ENCODE measurements at regions not wholly inside any gene's neighbourhood (a gene's known extent, or its start where the extent isn't known, plus 50 kb on each side); places are given as distances from the start of the nearest gene placed in this dataset.

DNA sequence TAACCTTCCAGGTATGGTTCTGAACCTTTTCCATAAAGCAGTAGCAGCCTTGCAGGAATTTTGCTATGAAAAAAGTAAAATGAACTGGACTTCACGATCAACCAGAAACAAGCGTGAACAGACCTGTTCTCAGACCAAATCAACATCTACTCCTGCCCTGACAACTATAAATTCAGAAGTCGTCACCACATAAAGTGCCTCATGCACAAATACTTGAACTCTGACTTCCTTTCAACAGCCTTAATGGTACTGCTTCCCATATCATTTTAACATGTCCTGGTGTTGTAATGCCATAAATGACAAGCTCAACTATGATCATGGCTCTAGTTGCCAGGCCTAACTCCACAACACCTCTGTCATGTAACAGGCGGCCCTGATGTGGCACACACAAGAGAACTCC, 262.4 kb downstream of the MTX2 start:
- Histone ChIP-seq H3K4me2 (ENCODE audit: low read depth, low read length) (no peak overlapping the region), H3K79me2 (ENCODE audit: insufficient read depth, low read length) (no peaks in the 10 kb centered on the region), H3K9me3 (ENCODE audit: low read length) (no peaks in the 10 kb centered on the region), H3K4me1 (ENCODE audit: insufficient read depth, low read length) (no peaks in the 10 kb centered on the region), H3K27ac (ENCODE audit: extremely low read length, insufficient read depth, low read length) (no peak overlapping the region), H3K4me3 (replicated peaks in 1 of 3; ENCODE audit: insufficient read depth in 1 of 3, low read depth in 2 of 3, low read length in 3 of 3) (no peak overlapping the region), H2AFZ (ENCODE audit: low read length) (no peak overlapping the region), H3K36me3 (replicated peaks in 1 of 2; ENCODE audit: control insufficient read depth in 1 of 2, insufficient read depth in 2 of 2, low read length in 2 of 2) (no peaks in the 10 kb centered on the region), H3K27me3 (ENCODE audit: control insufficient read depth in 1 of 2, insufficient read depth in 2 of 2, low read length in 2 of 2) (peaks cover 0 to 16% of the 10 kb centered on the region in 2 experiments; a peak in 1 of 5 replicates), H4K20me1 (ENCODE audit: insufficient read depth, low read length) (no peaks in the 10 kb centered on the region), H3K9ac (ENCODE audit: insufficient read depth, low read depth, low read length) (no peak overlapping the region)
- in situ Hi-C loops (cut with HindIII; ENCODE audit: extremely low pct_ligation_motif_present, low pct_unique_long_range_greater_than_20kb) (no loop called here), intact Hi-C loops (cut with micrococcal nuclease; ENCODE audit: unreplicated experiment) (no loop called here)
- ChIA-PET CTCF (ENCODE audit: low intra/inter-chr PET ratio, low total read pairs) (no interaction called here), POLR2A (no interaction called here)
- DNase-seq (ENCODE audit: low spot score) (no peak), FAIRE-seq (no peak), ATAC-seq (no peak)
- 8% methylated on average over 4 of the region's 4 CpGs for WGBS (ENCODE audit: low lambda C conversion rate)
- BruUV-seq (replicated peaks): no TSS peak
- TF ChIP-seq ZC3H4 (CRISPR knock-in tag; IDR thresholded peaks at IDR 0.05; ENCODE audit: borderline replicate concordance) (no peak), ZZZ3 (CRISPR knock-in tag; IDR thresholded peaks at IDR 0.05; ENCODE audit: borderline replicate concordance) (no peak), ZNF30 (CRISPR knock-in tag; IDR thresholded peaks at IDR 0.05) (no peak), RFX1 (IDR thresholded peaks at IDR 0.05) (no peak), HDAC6 (IDR thresholded peaks at IDR 0.05; ENCODE audit: low read depth, low read length) (no peak), HNF4A (CRISPR knock-in tag; IDR thresholded peaks at IDR 0.05) (no peak), ATF1 (CRISPR knock-in tag; IDR thresholded peaks at IDR 0.05) (no peak), ATM (IDR thresholded peaks at IDR 0.05; ENCODE audit: borderline replicate concordance) (no peak), HES4 (CRISPR knock-in tag; IDR thresholded peaks at IDR 0.05; ENCODE audit: borderline replicate concordance) (no peak)
- TF ChIP-seq, protein P1, sequence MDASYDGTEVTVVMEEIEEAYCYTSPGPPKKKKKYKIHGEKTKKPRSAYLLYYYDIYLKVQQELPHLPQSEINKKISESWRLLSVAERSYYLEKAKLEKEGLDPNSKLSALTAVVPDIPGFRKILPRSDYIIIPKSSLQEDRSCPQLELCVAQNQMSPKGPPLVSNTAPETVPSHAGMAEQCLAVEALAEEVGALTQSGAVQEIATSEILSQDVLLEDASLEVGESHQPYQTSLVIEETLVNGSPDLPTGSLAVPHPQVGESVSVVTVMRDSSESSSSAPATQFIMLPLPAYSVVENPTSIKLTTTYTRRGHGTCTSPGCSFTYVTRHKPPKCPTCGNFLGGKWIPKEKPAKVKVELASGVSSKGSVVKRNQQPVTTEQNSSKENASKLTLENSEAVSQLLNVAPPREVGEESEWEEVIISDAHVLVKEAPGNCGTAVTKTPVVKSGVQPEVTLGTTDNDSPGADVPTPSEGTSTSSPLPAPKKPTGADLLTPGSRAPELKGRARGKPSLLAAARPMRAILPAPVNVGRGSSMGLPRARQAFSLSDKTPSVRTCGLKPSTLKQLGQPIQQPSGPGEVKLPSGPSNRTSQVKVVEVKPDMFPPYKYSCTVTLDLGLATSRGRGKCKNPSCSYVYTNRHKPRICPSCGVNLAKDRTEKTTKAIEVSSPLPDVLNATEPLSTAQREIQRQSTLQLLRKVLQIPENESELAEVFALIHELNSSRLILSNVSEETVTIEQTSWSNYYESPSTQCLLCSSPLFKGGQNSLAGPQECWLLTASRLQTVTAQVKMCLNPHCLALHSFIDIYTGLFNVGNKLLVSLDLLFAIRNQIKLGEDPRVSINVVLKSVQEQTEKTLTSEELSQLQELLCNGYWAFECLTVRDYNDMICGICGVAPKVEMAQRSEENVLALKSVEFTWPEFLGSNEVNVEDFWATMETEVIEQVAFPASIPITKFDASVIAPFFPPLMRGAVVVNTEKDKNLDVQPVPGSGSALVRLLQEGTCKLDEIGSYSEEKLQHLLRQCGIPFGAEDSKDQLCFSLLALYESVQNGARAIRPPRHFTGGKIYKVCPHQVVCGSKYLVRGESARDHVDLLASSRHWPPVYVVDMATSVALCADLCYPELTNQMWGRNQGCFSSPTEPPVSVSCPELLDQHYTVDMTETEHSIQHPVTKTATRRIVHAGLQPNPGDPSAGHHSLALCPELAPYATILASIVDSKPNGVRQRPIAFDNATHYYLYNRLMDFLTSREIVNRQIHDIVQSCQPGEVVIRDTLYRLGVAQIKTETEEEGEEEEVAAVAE (CRISPR knock-in tag; IDR thresholded peaks at IDR 0.05; ENCODE audit: borderline replicate concordance): no peak
- TF ChIP-seq, protein P2, sequence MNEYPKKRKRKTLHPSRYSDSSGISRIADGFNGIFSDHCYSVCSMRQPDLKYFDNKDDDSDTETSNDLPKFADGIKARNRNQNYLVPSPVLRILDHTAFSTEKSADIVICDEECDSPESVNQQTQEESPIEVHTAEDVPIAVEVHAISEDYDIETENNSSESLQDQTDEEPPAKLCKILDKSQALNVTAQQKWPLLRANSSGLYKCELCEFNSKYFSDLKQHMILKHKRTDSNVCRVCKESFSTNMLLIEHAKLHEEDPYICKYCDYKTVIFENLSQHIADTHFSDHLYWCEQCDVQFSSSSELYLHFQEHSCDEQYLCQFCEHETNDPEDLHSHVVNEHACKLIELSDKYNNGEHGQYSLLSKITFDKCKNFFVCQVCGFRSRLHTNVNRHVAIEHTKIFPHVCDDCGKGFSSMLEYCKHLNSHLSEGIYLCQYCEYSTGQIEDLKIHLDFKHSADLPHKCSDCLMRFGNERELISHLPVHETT (CRISPR knock-in tag; conservative IDR thresholded peaks at IDR 0.05): no peak
- TF ChIP-seq, protein P3, sequence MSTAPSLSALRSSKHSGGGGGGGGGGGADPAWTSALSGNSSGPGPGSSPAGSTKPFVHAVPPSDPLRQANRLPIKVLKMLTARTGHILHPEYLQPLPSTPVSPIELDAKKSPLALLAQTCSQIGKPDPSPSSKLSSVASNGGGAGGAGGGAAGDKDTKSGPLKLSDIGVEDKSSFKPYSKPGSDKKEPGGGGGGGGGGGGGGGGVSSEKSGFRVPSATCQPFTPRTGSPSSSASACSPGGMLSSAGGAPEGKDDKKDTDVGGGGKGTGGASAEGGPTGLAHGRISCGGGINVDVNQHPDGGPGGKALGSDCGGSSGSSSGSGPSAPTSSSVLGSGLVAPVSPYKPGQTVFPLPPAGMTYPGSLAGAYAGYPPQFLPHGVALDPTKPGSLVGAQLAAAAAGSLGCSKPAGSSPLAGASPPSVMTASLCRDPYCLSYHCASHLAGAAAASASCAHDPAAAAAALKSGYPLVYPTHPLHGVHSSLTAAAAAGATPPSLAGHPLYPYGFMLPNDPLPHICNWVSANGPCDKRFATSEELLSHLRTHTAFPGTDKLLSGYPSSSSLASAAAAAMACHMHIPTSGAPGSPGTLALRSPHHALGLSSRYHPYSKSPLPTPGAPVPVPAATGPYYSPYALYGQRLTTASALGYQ (CRISPR knock-in tag; IDR thresholded peaks at IDR 0.05): no peak
- TF ChIP-seq, protein P4, sequence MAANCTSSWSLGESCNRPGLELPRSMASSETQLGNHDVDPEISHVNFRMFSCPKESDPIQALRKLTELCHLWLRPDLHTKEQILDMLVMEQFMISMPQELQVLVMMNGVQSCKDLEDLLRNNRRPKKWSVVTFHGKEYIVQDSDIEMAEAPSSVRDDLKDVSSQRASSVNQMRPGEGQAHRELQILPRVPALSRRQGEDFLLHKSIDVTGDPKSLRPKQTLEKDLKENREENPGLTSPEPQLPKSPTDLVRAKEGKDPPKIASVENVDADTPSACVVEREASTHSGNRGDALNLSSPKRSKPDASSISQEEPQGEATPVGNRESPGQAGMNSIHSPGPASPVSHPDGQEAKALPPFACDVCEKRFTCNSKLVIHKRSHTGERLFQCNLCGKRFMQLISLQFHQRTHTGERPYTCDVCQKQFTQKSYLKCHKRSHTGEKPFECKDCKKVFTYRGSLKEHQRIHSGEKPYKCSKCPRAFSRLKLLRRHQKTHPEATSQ (CRISPR knock-in tag; IDR thresholded peaks at IDR 0.05; ENCODE audit: borderline replicate concordance): no peak
- TF ChIP-seq, protein P5, sequence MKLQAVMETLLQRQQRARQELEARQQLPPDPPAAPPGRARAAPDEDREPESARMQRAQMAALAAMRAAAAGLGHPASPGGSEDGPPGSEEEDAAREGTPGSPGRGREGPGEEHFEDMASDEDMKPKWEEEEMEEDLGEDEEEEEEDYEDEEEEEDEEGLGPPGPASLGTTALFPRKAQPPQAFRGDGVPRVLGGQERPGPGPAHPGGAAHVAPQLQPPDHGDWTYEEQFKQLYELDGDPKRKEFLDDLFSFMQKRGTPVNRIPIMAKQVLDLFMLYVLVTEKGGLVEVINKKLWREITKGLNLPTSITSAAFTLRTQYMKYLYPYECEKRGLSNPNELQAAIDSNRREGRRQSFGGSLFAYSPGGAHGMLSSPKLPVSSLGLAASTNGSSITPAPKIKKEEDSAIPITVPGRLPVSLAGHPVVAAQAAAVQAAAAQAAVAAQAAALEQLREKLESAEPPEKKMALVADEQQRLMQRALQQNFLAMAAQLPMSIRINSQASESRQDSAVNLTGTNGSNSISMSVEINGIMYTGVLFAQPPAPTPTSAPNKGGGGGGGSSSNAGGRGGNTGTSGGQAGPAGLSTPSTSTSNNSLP (IDR thresholded peaks at IDR 0.05; ENCODE audit: low read depth, low read length): no peak

Data from HepG2 (cell line).